Testis (tissue), 2 donors: ENCODE measurements at regions not wholly inside any gene's neighbourhood (a gene's known extent, or its start where the extent isn't known, plus 50 kb on each side); places are given as distances from the start of the nearest gene placed in this dataset.

ENCODE experiments used
- POLR2A ChIP-seq: fragments of 450-650 bp; IDR thresholded peaks from one replicate; pipeline ENCODE4 v1.6.1; 2017; ENCODE audit warnings: antibody characterized with exemption, mild to moderate bottlenecking, moderate library complexity
- TF ChIP-seq, protein P1 (sequence below), 3 experiments: fragments of 450-650 bp in 2 of 3; fragments of 200-600 bp in 1 of 3; sonication (generic) in 1 of 3; IDR thresholded peaks; one replicate each; pipeline ENCODE4 v1.5.1; 2016 to 2019; ENCODE audit warnings: antibody characterized with exemption in 3 of 3, mild to moderate bottlenecking in 2 of 3, moderate library complexity in 1 of 3

DNA sequence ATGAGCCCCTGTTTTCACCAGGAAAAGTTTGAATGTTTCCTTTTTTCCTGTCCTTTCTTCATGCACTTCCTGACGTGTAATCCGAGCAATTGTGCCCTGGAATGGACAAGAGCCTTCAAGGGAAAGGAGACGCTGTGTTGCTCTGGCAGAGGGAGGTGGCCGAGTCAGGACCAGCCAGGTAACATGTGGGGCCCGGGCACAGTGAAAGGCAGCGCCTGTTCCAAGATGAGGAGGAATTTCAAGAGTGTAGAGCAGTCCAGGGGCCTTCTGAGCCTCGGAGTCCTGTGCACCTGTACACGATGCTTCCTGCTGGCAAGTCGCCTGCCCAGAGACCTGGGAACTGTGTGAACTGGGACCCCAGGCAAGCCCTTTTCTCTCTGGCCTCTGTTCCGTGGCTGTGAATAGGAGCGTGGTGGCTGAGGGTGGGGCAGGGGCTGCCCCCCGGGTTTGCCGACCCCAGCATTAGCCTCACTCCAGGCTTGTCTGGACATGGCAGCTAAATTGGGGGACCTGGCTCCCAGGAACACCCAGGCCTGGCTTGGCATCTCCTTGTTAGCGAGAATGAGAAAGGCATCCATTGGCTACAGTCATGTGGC lies 92.0 kb downstream of the MYEOV start:
- TF ChIP-seq, protein P1, sequence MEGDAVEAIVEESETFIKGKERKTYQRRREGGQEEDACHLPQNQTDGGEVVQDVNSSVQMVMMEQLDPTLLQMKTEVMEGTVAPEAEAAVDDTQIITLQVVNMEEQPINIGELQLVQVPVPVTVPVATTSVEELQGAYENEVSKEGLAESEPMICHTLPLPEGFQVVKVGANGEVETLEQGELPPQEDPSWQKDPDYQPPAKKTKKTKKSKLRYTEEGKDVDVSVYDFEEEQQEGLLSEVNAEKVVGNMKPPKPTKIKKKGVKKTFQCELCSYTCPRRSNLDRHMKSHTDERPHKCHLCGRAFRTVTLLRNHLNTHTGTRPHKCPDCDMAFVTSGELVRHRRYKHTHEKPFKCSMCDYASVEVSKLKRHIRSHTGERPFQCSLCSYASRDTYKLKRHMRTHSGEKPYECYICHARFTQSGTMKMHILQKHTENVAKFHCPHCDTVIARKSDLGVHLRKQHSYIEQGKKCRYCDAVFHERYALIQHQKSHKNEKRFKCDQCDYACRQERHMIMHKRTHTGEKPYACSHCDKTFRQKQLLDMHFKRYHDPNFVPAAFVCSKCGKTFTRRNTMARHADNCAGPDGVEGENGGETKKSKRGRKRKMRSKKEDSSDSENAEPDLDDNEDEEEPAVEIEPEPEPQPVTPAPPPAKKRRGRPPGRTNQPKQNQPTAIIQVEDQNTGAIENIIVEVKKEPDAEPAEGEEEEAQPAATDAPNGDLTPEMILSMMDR (IDR thresholded peaks at IDR 0.05), result no peak
- TF ChIP-seq POLR2A, result no peak
